ENCODE measurements at regions not wholly inside any gene's neighbourhood (a gene's known extent, or its start where the extent isn't known, plus 50 kb on each side); places are given as distances from the start of the nearest gene placed in this dataset.

- no peaks in the 10 kb centered on the region for H3K27me3 ChIP-seq (ENCODE audit: low read depth)
- H3K4me3 ChIP-seq = no peak overlapping the region
- no peaks in the 10 kb centered on the region for H3K4me1 ChIP-seq
- in situ Hi-C loops (cut with MboI; ENCODE audit: low sequenced_read_pairs) = no loop called here
- DNase-seq (ENCODE audit: low spot score in 2 of 2) = no peak
- H3K36me3 ChIP-seq (replicated peaks) = no peaks in the 10 kb centered on the region
- H3K9me3 ChIP-seq = no peaks in the 10 kb centered on the region; the same call in 1 of the 2 replicates
These were observed 232.8 kb downstream of the GALR1 start for GRCh38 chr18:77482190-77483085.

DNA sequence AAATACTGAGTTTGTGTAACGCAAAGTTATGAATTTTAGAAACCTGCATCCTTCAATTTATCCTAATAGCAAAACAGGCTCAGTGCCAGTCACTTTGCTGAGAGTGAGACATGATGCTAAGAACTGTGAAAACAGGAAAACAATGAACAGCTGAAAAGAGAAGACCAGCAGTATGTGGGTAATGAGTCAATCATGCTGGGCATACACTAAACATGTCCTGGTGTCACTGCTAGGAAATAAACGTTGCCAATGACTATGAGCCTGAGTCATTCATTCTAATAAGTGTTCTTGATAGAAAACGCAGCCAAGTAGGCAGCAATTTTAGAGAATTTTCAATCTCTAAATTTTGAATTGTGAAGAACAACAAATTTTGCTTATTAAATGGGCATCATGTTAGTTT, 237.3 kb downstream of the GALR1 start:
- H3K27me3 ChIP-seq (ENCODE audit: low read depth) = no peaks in the 10 kb centered on the region
- no peaks in the 10 kb centered on the region for H3K9me3 ChIP-seq
- H3K4me1 ChIP-seq = no peaks in the 10 kb centered on the region

GRCh38 chr18:77487951-77488740, 238.5 kb downstream of the GALR1 start:
- no peak for DNase-seq (ENCODE audit: low spot score in 2 of 2)
- H3K9me3 ChIP-seq = no peaks in the 10 kb centered on the region
- no peaks in the 10 kb centered on the region for H3K36me3 ChIP-seq (replicated peaks)
- in situ Hi-C loops (cut with MboI; ENCODE audit: low sequenced_read_pairs) = no loop called here
- H3K4me1 ChIP-seq = no peaks in the 10 kb centered on the region
- H3K27me3 ChIP-seq (ENCODE audit: low read depth) = no peaks in the 10 kb centered on the region
- H3K4me3 ChIP-seq = no peak overlapping the region

More for the DNA sequence above, 237.3 kb downstream of the GALR1 start:
- no peak overlapping the region for H3K4me3 ChIP-seq
- DNase-seq (ENCODE audit: low spot score in 2 of 2) = no peak
- H3K36me3 ChIP-seq (replicated peaks) = no peaks in the 10 kb centered on the region
- in situ Hi-C loops (cut with MboI; ENCODE audit: low sequenced_read_pairs) = no loop called here

- no peaks in the 10 kb centered on the region for H3K4me1 ChIP-seq
- H3K4me3 ChIP-seq = no peak overlapping the region
- H3K36me3 ChIP-seq (replicated peaks) = no peaks in the 10 kb centered on the region
- in situ Hi-C loops (cut with MboI; ENCODE audit: low sequenced_read_pairs) = no loop called here
- no peaks in the 10 kb centered on the region for H3K9me3 ChIP-seq
- DNase-seq (ENCODE audit: low spot score in 2 of 2) = no peak
- H3K27me3 ChIP-seq (ENCODE audit: low read depth) = no peaks in the 10 kb centered on the region
These were observed 245.4 kb downstream of the GALR1 start for GRCh38 chr18:77495079-77495478.

DNA sequence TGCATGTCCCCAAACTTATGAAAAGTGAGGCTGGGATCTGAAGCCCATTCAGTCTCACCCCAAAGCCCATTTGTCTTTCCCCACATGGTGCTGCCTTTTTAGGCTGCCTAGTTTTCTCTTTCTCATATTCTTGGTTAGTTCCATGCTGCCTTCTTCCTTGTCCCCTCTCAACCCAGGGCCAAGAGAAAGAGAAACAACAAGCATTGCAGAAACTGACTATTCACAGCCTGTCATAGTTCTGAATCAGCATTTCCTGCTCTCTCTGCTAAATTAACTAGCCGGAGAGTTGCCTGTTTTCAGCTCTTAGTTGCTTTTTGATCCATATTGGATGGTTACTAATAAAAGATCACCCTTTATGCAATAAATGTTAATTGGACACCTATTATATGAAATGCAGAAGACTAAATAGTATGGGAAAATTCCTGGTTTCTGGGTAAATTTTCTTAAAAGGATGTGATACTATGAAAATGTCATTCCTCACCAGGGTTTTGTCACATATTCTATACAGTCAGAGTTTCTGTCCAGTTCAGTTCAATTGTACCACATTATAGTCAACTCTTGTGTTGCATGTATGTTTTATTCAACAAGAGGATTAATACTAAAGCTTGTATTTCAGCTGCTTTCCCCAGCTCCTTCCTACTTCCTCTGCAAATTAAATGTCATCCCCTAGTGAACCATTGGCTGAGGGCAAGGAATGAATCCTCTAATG, 246.5 kb downstream of the GALR1 start:
- Histone ChIP-seq H3K9me3 (no peaks in the 10 kb centered on the region), H3K36me3 (replicated peaks) (no peaks in the 10 kb centered on the region), H3K4me3 (no peak overlapping the region), H3K4me1 (no peaks in the 10 kb centered on the region), H3K27me3 (ENCODE audit: low read depth) (no peaks in the 10 kb centered on the region)
- in situ Hi-C loops (cut with MboI; ENCODE audit: low sequenced_read_pairs) = no loop called here
- DNase-seq (ENCODE audit: low spot score in 2 of 2) = no peak

GRCh38 chr18:77501266-77501665, 251.6 kb downstream of the GALR1 start:
- H3K27me3 ChIP-seq (ENCODE audit: low read depth) = no peaks in the 10 kb centered on the region
- DNase-seq (ENCODE audit: low spot score in 2 of 2) = no peak
- in situ Hi-C loops (cut with MboI; ENCODE audit: low sequenced_read_pairs) = no loop called here
- H3K36me3 ChIP-seq (replicated peaks) = no peaks in the 10 kb centered on the region
- H3K4me3 ChIP-seq = no peak overlapping the region
- no peaks in the 10 kb centered on the region for H3K9me3 ChIP-seq
- H3K4me1 ChIP-seq = no peaks in the 10 kb centered on the region

DNA sequence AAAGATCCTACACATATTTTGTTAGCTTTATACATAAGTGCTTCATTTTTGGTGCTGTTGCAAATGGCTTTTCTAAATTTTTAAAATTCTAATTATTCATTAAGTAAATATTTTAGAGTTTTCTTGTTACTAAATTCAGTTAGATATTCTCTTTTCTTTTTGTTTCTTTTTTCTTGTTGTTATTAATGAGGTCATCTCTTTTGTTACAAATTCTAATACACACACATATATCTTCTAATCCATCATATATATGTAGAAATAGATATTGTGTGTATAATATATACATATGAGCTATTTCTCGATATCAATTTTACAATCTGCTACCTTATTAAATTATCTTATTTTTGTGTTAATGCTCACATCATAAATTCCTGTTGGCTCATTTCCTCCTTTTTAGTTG, 255.9 kb downstream of the GALR1 start:
- no peak for DNase-seq (ENCODE audit: low spot score in 2 of 2)
- H3K27me3 ChIP-seq (ENCODE audit: low read depth) = no peaks in the 10 kb centered on the region
- in situ Hi-C loops (cut with MboI; ENCODE audit: low sequenced_read_pairs) = no loop called here
- no peaks in the 10 kb centered on the region for H3K4me1 ChIP-seq
- H3K4me3 ChIP-seq = no peak overlapping the region
- H3K9me3 ChIP-seq = peaks cover 5% of the 10 kb centered on the region; the same call in 1 of the 2 replicates
- no peaks in the 10 kb centered on the region for H3K36me3 ChIP-seq (replicated peaks)

DNA sequence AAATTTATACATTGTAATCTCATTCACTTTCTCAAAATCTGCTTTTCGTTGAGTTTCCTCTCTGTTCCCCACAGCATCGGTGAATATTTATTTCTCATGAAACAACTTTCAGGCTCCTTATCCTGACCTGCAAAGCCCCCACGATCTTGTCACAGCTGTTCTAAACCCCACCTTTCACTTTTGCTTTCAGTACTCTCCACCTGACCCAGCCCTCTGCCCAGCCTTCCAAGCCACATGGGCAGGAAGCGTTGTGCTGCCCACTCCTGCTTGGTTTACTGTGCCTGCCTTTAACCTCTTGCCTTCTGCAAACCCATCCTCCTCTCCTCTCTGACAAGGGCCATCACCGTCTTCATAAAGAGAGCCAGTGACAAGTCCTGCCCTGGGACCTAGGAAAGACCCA, 262.5 kb downstream of the GALR1 start:
- no peaks in the 10 kb centered on the region for H3K36me3 ChIP-seq (replicated peaks)
- in situ Hi-C loops (cut with MboI; ENCODE audit: low sequenced_read_pairs) = no loop called here
- DNase-seq (ENCODE audit: low spot score in 2 of 2) = no peak
- H3K27me3 ChIP-seq (ENCODE audit: low read depth) = no peaks in the 10 kb centered on the region
- H3K9me3 ChIP-seq = no peaks in the 10 kb centered on the region
- no peak overlapping the region for H3K4me3 ChIP-seq
- no peaks in the 10 kb centered on the region for H3K4me1 ChIP-seq

DNA sequence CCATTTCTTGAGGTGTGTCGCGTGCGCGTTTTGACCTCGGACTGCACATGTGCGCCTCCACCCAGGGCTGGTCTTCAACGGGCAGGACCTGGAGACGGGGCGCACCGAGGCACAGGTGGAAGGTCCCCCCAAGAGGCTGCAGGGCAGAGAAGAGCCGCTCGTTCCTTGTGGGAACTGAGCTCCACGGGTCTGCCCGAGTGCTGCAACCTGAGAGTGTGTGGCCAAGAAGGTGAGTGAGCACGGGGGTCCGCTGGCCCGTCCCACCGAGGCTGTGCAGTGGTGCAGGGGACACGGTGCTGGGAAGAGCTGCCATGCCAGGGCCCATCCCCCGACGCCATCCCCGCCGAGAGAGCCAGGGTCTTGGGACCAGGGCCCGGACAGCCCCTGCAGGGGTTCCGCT, 268.3 kb downstream of the GALR1 start:
- Histone ChIP-seq H3K27me3 (ENCODE audit: low read depth) (no peaks in the 10 kb centered on the region), H3K4me1 (no peaks in the 10 kb centered on the region), H3K4me3 (no peak overlapping the region), H3K36me3 (replicated peaks) (no peaks in the 10 kb centered on the region), H3K9me3 (no peaks in the 10 kb centered on the region)
- DNase-seq (ENCODE audit: low spot score in 2 of 2) = no peak
- in situ Hi-C loops (cut with MboI; ENCODE audit: low sequenced_read_pairs) = no loop called here

GRCh38 chr18:77520767-77521166, 271.1 kb downstream of the GALR1 start:
- in situ Hi-C loops (cut with MboI; ENCODE audit: low sequenced_read_pairs) = no loop called here
- H3K9me3 ChIP-seq = no peaks in the 10 kb centered on the region
- H3K27me3 ChIP-seq (ENCODE audit: low read depth) = no peaks in the 10 kb centered on the region
- no peaks in the 10 kb centered on the region for H3K36me3 ChIP-seq (replicated peaks)
- no peaks in the 10 kb centered on the region for H3K4me1 ChIP-seq
- no peak for DNase-seq (ENCODE audit: low spot score in 2 of 2)
- no peak overlapping the region for H3K4me3 ChIP-seq

DNA sequence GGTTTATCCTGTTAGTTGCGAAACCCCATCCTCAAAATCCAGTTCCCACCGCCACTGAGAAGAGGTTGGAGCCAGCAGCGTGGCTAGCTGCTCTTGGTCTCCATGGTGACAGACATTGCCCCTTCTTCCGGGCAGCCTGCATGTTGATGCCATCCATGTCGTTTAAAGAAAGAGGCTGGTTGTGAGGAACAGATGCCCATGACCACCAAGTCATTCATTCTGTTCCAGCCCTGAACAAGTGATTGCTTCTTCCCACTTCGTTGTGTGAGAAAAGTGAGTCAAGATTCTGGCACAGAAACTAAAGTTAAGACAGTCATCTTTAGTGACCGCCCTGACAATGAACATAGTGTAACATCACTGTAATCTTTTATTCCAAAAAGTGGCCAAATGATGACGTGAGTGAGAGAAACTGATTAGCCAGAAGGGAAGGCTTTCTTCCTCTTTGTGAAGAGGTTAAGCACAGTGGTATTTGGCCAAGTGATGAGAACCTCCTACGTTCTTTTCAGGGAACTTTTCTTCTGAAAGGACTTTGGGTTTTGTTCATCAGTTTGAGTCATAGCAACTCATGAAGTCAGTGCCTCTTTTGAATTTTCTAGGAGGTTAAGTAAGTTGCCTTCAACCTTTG, 272.5 kb downstream of the GALR1 start:
- no peak overlapping the region for H3K4me3 ChIP-seq
- in situ Hi-C loops (cut with MboI; ENCODE audit: low sequenced_read_pairs) = no loop called here

GRCh38 chr18:77524909-77525308, 275.3 kb downstream of the GALR1 start:
- in situ Hi-C loops (cut with MboI; ENCODE audit: low sequenced_read_pairs) = no loop called here

More for the DNA sequence above, 272.5 kb downstream of the GALR1 start:
- DNase-seq (ENCODE audit: low spot score in 2 of 2) = no peak
- H3K4me1 ChIP-seq = no peaks in the 10 kb centered on the region
- no peaks in the 10 kb centered on the region for H3K9me3 ChIP-seq
- no peaks in the 10 kb centered on the region for H3K27me3 ChIP-seq (ENCODE audit: low read depth)
- no peaks in the 10 kb centered on the region for H3K36me3 ChIP-seq (replicated peaks)

DNA sequence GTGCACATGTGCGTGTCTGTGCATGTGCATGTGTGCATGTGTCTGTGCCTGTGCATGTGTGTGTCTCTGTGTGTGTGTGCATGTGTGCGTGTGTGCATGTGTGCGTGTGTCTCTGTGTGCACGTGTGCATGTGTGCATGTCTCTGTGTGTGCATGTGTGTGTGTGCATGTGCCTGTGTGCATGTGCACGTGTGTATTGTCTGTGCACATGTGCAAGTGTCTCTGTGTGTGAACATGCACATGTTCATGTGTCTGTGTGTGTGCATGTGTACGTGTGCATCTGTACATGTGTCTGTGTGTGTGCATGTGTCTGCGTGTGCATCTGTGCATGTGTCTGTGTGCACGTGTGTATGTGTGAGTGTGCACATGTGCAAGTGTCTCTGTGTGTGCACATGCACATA, 277.3 kb downstream of the GALR1 start:
- Histone ChIP-seq H3K27me3 (ENCODE audit: low read depth) (no peaks in the 10 kb centered on the region), H3K36me3 (replicated peaks) (no peaks in the 10 kb centered on the region), H3K9me3 (no peaks in the 10 kb centered on the region; the same call in 1 of the 2 replicates), H3K4me3 (no peak overlapping the region), H3K4me1 (no peaks in the 10 kb centered on the region)
- DNase-seq (ENCODE audit: low spot score in 2 of 2) = no peak
- in situ Hi-C loops (cut with MboI; ENCODE audit: low sequenced_read_pairs) = no loop called here

More at GRCh38 chr18:77524909-77525308, 275.3 kb downstream of the GALR1 start:
- Histone ChIP-seq H3K9me3 (no peaks in the 10 kb centered on the region; the same call in 1 of the 2 replicates), H3K4me1 (no peaks in the 10 kb centered on the region), H3K36me3 (replicated peaks) (no peaks in the 10 kb centered on the region), H3K4me3 (no peak overlapping the region), H3K27me3 (ENCODE audit: low read depth) (no peaks in the 10 kb centered on the region)
- no peak for DNase-seq (ENCODE audit: low spot score in 2 of 2)
